K562 (cell line): ENCODE measurements at regions not wholly inside any gene's neighbourhood (a gene's known extent, or its start where the extent isn't known, plus 50 kb on each side); places are given as distances from the start of the nearest gene placed in this dataset.

ENCODE experiments used
- ATAC-seq: fragments of 200-7000 bp; cut with Tn5 transposase; 3 replicates; pipeline ENCODE4 v1.9.1; 2020; ENCODE audit warnings: moderate library complexity
- BruUV-seq: library from RNA; stranded (reverse); fragments of 400-500 nt; replicated peaks from 2 replicates; lab custom pipeline; 2021; lab: Mats Ljungman, UMichigan
- CTCF ChIA-PET: fragments of 300-600 bp; formaldehyde crosslinking; extraction: SDS; loops from one replicate; lab custom pipeline; 2021; ENCODE audit warnings: low intra/inter-chr PET ratio; lab: Yijun Ruan, JAX
- POLR2A ChIA-PET: fragments of 300-600, 350-650 bp; sonication (Branson Sonifier 250); formaldehyde crosslinking; extraction: SDS; loops from one replicate; lab custom pipeline; 2021; ENCODE audit warnings: antibody characterized with exemption, inconsistent platforms; lab: Yijun Ruan, JAX
- DNase-seq, 4 experiments: peaks; one replicate each; pipeline versions ENCODE4 v3.0.0 to v3.0.0-alpha.2; 2011 to 2018; ENCODE audit warnings: low spot score in 3 of 4, mixed read lengths in 3 of 4; ENCODE audit errors: extremely low read depth in 1 of 4
- FAIRE-seq: peaks from 2 replicates; lab custom pipeline; 2011; peaks lifted over from hg19 to GRCh38; lab: Jason Lieb, UNC
- H2AFZ ChIP-seq: 2 replicates; pipeline ENCODE4 v1.6.0; 2011; ENCODE audit warnings: low read depth, low read length, control low read depth, inconsistent platforms
- H3K27ac ChIP-seq: fragments of 200-600 bp; 3 replicates; pipeline ENCODE4 v1.8.0; 2011; ENCODE audit warnings: low read depth, mild to moderate bottlenecking, control low read depth, inconsistent platforms, low read length, moderate library complexity, mixed read lengths; ENCODE audit errors: extremely low read depth
- H3K27me3 ChIP-seq, 2 experiments: fragments of 300-600 bp in 1 of 2; 2 replicates in 1 of 2; 3 replicates in 1 of 2; pipeline versions ENCODE4 v1.6.0 to v1.8.0; 2011; ENCODE audit warnings: inconsistent platforms in 2 of 2, low read length in 2 of 2, mild to moderate bottlenecking in 1 of 2, mixed read lengths in 1 of 2, moderate library complexity in 1 of 2; ENCODE audit not compliant: control insufficient read depth in 2 of 2, insufficient read depth in 2 of 2
- H3K36me3 ChIP-seq: fragments of 300-600 bp; 3 replicates; pipeline ENCODE4 v1.8.0; 2011; ENCODE audit warnings: mild to moderate bottlenecking, low read length, inconsistent platforms; ENCODE audit not compliant: control insufficient read depth, insufficient read depth
- H3K4me1 ChIP-seq, 2 experiments: fragments of 200-600 bp in 1 of 2; replicated peaks in 1 of 2; 2 replicates in 1 of 2; 3 replicates in 1 of 2; pipeline versions ENCODE4 v1.5.1 to v1.8.0; 2011; ENCODE audit warnings: inconsistent platforms in 2 of 2, low read length in 2 of 2, mild to moderate bottlenecking in 1 of 2, mixed read lengths in 1 of 2, moderate library complexity in 1 of 2; ENCODE audit not compliant: control insufficient read depth in 2 of 2, insufficient read depth in 2 of 2
- H3K4me2 ChIP-seq: 2 replicates; pipeline ENCODE4 v1.6.1; 2011; ENCODE audit warnings: low read length, control low read depth, inconsistent platforms, mixed read lengths; ENCODE audit not compliant: insufficient read depth
- H3K4me3 ChIP-seq: fragments of 200-600 bp; sonication (generic), shearing (Covaris generic); 2 replicates; pipeline ENCODE4 v1.5.1; 2016; ENCODE audit warnings: control low read depth, inconsistent platforms
- H3K79me2 ChIP-seq: fragments of 200-600 bp; 3 replicates; pipeline ENCODE4 v1.8.0; 2011; ENCODE audit warnings: low read length, inconsistent platforms; ENCODE audit not compliant: control insufficient read depth, insufficient read depth
- H3K9ac ChIP-seq, 2 experiments: 2 replicates each; pipeline versions ENCODE4 v1.6.0 to v1.6.1; 2011; ENCODE audit warnings: low read depth in 2 of 2, low read length in 2 of 2, control low read depth in 1 of 2, inconsistent platforms in 1 of 2, mild to moderate bottlenecking in 1 of 2, mixed read lengths in 1 of 2; ENCODE audit not compliant: insufficient read depth in 1 of 2
- H3K9me1 ChIP-seq: one replicate; pipeline ENCODE4 v1.6.0; 2011; ENCODE audit warnings: inconsistent platforms, mild to moderate bottlenecking, low read length, moderate library complexity; ENCODE audit not compliant: control insufficient read depth, insufficient read depth
- H3K9me3 ChIP-seq: replicated peaks from 2 replicates; pipeline ENCODE4 v1.5.1; 2011; ENCODE audit warnings: low read depth, low read length, inconsistent platforms; ENCODE audit not compliant: control insufficient read depth, insufficient read depth
- H4K20me1 ChIP-seq: replicated peaks from 2 replicates; pipeline ENCODE4 v1.6.1; 2011; ENCODE audit warnings: low read length, inconsistent platforms, mixed read lengths; ENCODE audit not compliant: control insufficient read depth, insufficient read depth
- CEBPB ChIP-seq: fragments of 450-650 bp; IDR thresholded peaks from 2 replicates; pipeline ENCODE4 v1.6.1; 2016; ENCODE audit warnings: missing genetic modification characterization, missing compliant biosample characterization
- MAFK ChIP-seq: IDR thresholded peaks from 2 replicates; pipeline ENCODE4 v1.6.1; 2011; ENCODE audit warnings: low read length, improper control_type of control experiment
- NR3C1 ChIP-seq: sonication (generic); formaldehyde crosslinking; IDR thresholded peaks from 2 replicates; pipeline ENCODE4 v1.8.1; 2022; ENCODE audit warnings: missing genetic modification reagents
- RBM15 ChIP-seq: fragments of 200-400 bp; formaldehyde crosslinking; IDR thresholded peaks from 2 replicates; pipeline ENCODE4 v1.6.1; 2018; ENCODE audit warnings: mild to moderate bottlenecking, low read length, moderate library complexity; ENCODE audit not compliant: insufficient read depth
- WGBS: fragments of 100-300 bp; shearing (Covaris generic); methylation state at CpG from one replicate; pipeline ENCODE4 v1.1.6; 2016; ENCODE audit warnings: low coverage, mixed read lengths; ENCODE audit not compliant: insufficient coverage; ENCODE audit errors: missing lambda C conversion rate; 5-methylcytosine and 5-hydroxymethylcytosine counted together
- in situ Hi-C: fragments of 300-500 bp; cut with MboI; formaldehyde crosslinking; loops from 4 replicates; pipeline ENCODE4 v1.15.0; 2018; ENCODE audit warnings: inconsistent platforms, mixed read lengths
- intact Hi-C: fragments of 100-400 bp; cut with micrococcal nuclease; formaldehyde crosslinking; loops from 2 replicates; pipeline ENCODE4 v1.14.2; 2022

GRCh38 chr7:94251-94801 is 98.0 kb upstream of the FAM20C start (continued):
- TF ChIP-seq NR3C1 = no peak
- TF ChIP-seq MAFK = no peak

GRCh38 chr7:95180-95862 is 97.0 kb upstream of the FAM20C start:
- H3K4me2 ChIP-seq = no peak overlapping the region
- DNase-seq = no peak
- no TSS peak for BruUV-seq
- ChIA-PET CTCF (no interaction called here), POLR2A (no interaction called here)
- no peak for FAIRE-seq
- in situ Hi-C loops (no loop called here), intact Hi-C loops (no loop called here)
- H3K27ac ChIP-seq = no peak overlapping the region
- H2AFZ ChIP-seq = no peak overlapping the region
- H3K4me3 ChIP-seq = no peak overlapping the region
- WGBS = under 1% methylated on average over 8 of the region's 8 CpGs
- no peaks in the 10 kb centered on the region for H3K79me2 ChIP-seq
- 0 out of 2 replicates have a peak, but pooled peaks have one; percentile 9 for TF ChIP-seq CEBPB (tag)
- no peak for TF ChIP-seq RBM15
- no peaks in the 10 kb centered on the region; the same call in 1 of the 2 replicates for H3K9me3 ChIP-seq
- H3K36me3 ChIP-seq = no peaks in the 10 kb centered on the region
- no peaks in the 10 kb centered on the region for H3K4me1 ChIP-seq
- peaks cover 50 to 55% of the 10 kb centered on the region in 2 experiments for H3K27me3 ChIP-seq
- no peaks in the 10 kb centered on the region for H3K9me1 ChIP-seq
- H4K20me1 ChIP-seq = 0 out of 2 replicates have a peak, but pooled peaks cover 2% of the 10 kb centered on the region
- ATAC-seq = no peak
- no peak overlapping the region for H3K9ac ChIP-seq
